Muscle layer of colon (tissue), 2 donors: ENCODE measurements at regions not wholly inside any gene's neighbourhood (a gene's known extent, or its start where the extent isn't known, plus 50 kb on each side); places are given as distances from the start of the nearest gene placed in this dataset.

Experiments
- H3K27ac ChIP-seq: one replicate; pipeline ENCODE4 v1.7.0; 2013; ENCODE audit warnings: low read depth, mild to moderate bottlenecking, low read length, moderate library complexity
- H3K27me3 ChIP-seq, 2 donors: one replicate each; pipeline ENCODE4 v1.7.0; 2013; ENCODE audit warnings: low read length in 2 of 2, mild to moderate bottlenecking in 2 of 2; ENCODE audit not compliant: insufficient read depth in 2 of 2, control insufficient read depth in 1 of 2
- H3K36me3 ChIP-seq: one replicate; pipeline ENCODE4 v1.7.0; 2013; ENCODE audit warnings: mild to moderate bottlenecking, low read length; ENCODE audit not compliant: insufficient read depth
- H3K4me1 ChIP-seq: one replicate; pipeline ENCODE4 v1.7.0; 2013; ENCODE audit warnings: mild to moderate bottlenecking, low read length; ENCODE audit not compliant: insufficient read depth
- H3K4me3 ChIP-seq, 2 donors: one replicate each; pipeline ENCODE4 v1.7.0; 2013; ENCODE audit warnings: low read length in 2 of 2, low read depth in 1 of 2, mild to moderate bottlenecking in 1 of 2, moderate library complexity in 1 of 2
- H3K9ac ChIP-seq: one replicate; pipeline ENCODE4 v1.7.0; 2013; ENCODE audit warnings: low read length
- H3K9me3 ChIP-seq: one replicate; pipeline ENCODE4 v1.7.0; 2013; ENCODE audit warnings: mild to moderate bottlenecking, low read length
- donor health status: abdominal sarcoma.
- donor health status: Adenocarcinoma of cecum.

- no peak overlapping the region for H3K27ac ChIP-seq
- no peaks in the 10 kb centered on the region for H3K9me3 ChIP-seq
- peaks cover 15% of the 10 kb centered on the region for H3K4me1 ChIP-seq
- H3K36me3 ChIP-seq, result no peaks in the 10 kb centered on the region
- no peak overlapping the region for H3K4me3 ChIP-seq
- no peaks in the 10 kb centered on the region for H3K27me3 ChIP-seq
- H3K9ac ChIP-seq, result no peak overlapping the region
Observed at GRCh38 chr12:88923631-88924030, 343.4 kb upstream of the KITLG start.

GRCh38 chr12:88922816-88923215 is 342.5 kb upstream of the KITLG start:
- Histone ChIP-seq H3K9ac (no peak overlapping the region), H3K9me3 (no peaks in the 10 kb centered on the region), H3K36me3 (no peaks in the 10 kb centered on the region), H3K27ac (no peak overlapping the region), H3K4me3 (no peak overlapping the region), H3K4me1 (peaks cover 15% of the 10 kb centered on the region), H3K27me3 (no peaks in the 10 kb centered on the region)

GRCh38 chr12:88921890-88922532 is 341.7 kb upstream of the KITLG start:
- Histone ChIP-seq H3K27ac (no peak overlapping the region), H3K27me3 (no peaks in the 10 kb centered on the region)

GRCh38 chr12:88921434-88921833 is 341.2 kb upstream of the KITLG start:
- H3K36me3 ChIP-seq, result no peaks in the 10 kb centered on the region
- no peak overlapping the region for H3K9ac ChIP-seq
- peaks cover 15% of the 10 kb centered on the region for H3K4me1 ChIP-seq
- H3K27me3 ChIP-seq, result no peaks in the 10 kb centered on the region
- no peak overlapping the region for H3K27ac ChIP-seq
- H3K9me3 ChIP-seq, result no peaks in the 10 kb centered on the region
- no peak overlapping the region for H3K4me3 ChIP-seq

More at GRCh38 chr12:88921890-88922532, 341.7 kb upstream of the KITLG start:
- Histone ChIP-seq H3K9me3 (no peaks in the 10 kb centered on the region), H3K36me3 (no peaks in the 10 kb centered on the region), H3K4me1 (peaks cover 15% of the 10 kb centered on the region), H3K9ac (no peak overlapping the region), H3K4me3 (no peak overlapping the region)

DNA sequence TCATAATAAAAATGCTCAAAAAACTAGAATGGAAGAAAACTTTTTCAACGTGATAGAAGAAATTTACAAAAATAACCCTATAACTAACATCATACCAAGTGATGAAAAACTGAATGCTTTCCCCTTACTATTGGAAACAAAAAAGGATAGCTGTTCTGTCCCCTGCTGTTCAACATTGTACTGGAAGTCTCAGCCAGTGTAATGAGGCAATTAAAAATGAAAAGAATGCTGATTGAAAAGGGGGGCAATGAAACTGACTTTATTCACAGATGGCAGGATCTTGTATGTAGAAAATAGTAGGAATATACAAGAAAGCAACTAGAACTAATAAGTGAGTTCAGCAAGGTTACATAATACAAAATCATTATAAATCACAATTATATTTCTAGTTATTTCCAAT is 337.9 kb upstream of the KITLG start:
- Histone ChIP-seq H3K9ac (no peak overlapping the region), H3K27me3 (no peaks in the 10 kb centered on the region), H3K4me1 (peaks cover 5% of the 10 kb centered on the region), H3K4me3 (no peak overlapping the region), H3K27ac (no peak overlapping the region), H3K36me3 (no peaks in the 10 kb centered on the region), H3K9me3 (no peaks in the 10 kb centered on the region)

DNA sequence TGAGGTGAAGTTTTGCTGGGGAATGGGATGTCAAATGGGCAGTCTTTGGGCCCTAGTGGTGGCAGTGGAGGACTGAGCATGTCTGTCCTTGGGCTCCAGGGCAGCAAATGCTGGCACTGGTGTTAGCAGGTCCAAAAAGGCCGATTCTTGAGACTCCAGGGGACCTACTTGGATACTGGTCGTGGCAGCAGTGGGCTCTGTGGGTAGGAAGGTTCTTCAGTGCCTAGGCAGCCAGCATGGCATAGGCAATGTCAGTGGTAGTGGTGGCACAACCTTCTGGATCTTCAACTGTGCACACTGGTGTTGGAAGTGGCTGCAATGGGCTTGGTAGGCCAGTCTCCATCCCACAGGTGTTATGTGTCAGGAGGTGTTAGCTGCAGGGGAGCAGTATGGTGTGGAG is 334.7 kb upstream of the KITLG start:
- H3K27ac ChIP-seq, result no peak overlapping the region
- H3K9me3 ChIP-seq, result no peaks in the 10 kb centered on the region
- no peaks in the 10 kb centered on the region for H3K36me3 ChIP-seq
- no peak overlapping the region for H3K4me3 ChIP-seq
- no peaks in the 10 kb centered on the region for H3K4me1 ChIP-seq
- H3K27me3 ChIP-seq, result no peaks in the 10 kb centered on the region
- no peak overlapping the region for H3K9ac ChIP-seq

DNA sequence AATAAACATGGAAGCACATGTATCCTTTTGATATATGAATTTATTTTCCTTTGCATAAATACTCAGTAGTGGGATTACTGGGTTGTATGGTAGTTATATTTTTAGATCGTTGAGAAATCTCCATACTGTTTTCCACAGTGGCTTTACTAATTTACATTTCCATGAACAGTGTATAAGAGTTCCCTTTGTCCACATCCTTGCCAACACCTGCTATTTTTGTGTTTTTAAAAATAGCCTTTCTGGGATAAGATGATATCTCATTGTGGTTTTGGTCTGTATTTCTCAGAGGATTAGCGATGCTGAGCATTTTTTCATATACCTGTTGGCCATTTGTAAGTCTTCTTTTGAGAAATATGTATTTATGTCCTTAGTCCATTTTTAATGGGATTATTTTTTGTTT is 329.2 kb upstream of the KITLG start:
- no peak overlapping the region for H3K9ac ChIP-seq
- no peaks in the 10 kb centered on the region for H3K36me3 ChIP-seq
- no peaks in the 10 kb centered on the region for H3K4me1 ChIP-seq
- H3K9me3 ChIP-seq, result no peaks in the 10 kb centered on the region
- no peak overlapping the region for H3K27ac ChIP-seq
- no peak overlapping the region for H3K4me3 ChIP-seq
- H3K27me3 ChIP-seq, result no peaks in the 10 kb centered on the region

GRCh38 chr12:88908345-88908744 is 328.1 kb upstream of the KITLG start:
- H3K9me3 ChIP-seq, result no peaks in the 10 kb centered on the region
- no peak overlapping the region for H3K27ac ChIP-seq
- no peaks in the 10 kb centered on the region for H3K36me3 ChIP-seq
- H3K4me3 ChIP-seq, result no peak overlapping the region
- no peaks in the 10 kb centered on the region for H3K4me1 ChIP-seq
- no peak overlapping the region for H3K9ac ChIP-seq
- no peaks in the 10 kb centered on the region for H3K27me3 ChIP-seq

GRCh38 chr12:88904705-88905104 is 324.4 kb upstream of the KITLG start:
- Histone ChIP-seq H3K36me3 (no peaks in the 10 kb centered on the region), H3K9me3 (no peaks in the 10 kb centered on the region), H3K4me1 (no peaks in the 10 kb centered on the region), H3K4me3 (no peak overlapping the region), H3K9ac (no peak overlapping the region), H3K27me3 (no peaks in the 10 kb centered on the region), H3K27ac (no peak overlapping the region)

DNA sequence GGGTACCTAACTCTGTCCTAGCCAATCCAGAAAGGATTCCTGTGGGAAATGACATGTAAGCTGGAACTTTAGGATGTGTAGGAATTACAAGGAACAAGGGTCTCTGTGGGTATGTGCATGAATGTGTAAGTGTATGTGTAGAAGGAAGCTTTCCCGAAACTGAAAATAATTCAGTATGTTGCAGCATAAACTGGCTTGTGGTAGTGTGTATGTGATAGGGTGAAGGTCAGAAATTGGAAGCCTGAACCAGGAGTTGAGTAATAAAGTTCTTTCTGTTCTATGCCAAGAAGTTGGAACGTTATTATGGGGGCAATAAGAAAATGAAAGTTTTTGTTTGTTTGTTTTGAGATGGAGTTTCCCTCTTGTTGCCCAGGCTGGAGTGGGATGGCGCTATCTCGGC is 323.1 kb upstream of the KITLG start:
- Histone ChIP-seq H3K4me1 (no peaks in the 10 kb centered on the region), H3K36me3 (no peaks in the 10 kb centered on the region), H3K4me3 (no peak overlapping the region), H3K9ac (no peak overlapping the region), H3K27ac (no peak overlapping the region), H3K27me3 (no peaks in the 10 kb centered on the region), H3K9me3 (no peaks in the 10 kb centered on the region)

- no peaks in the 10 kb centered on the region for H3K27me3 ChIP-seq
- no peak overlapping the region for H3K27ac ChIP-seq
- no peaks in the 10 kb centered on the region for H3K4me1 ChIP-seq
- H3K9ac ChIP-seq, result no peak overlapping the region
- no peaks in the 10 kb centered on the region for H3K36me3 ChIP-seq
- H3K9me3 ChIP-seq, result no peaks in the 10 kb centered on the region
- no peak overlapping the region for H3K4me3 ChIP-seq
Observed at GRCh38 chr12:88897723-88898122, 317.5 kb upstream of the KITLG start.

GRCh38 chr12:88896958-88897357 is 316.7 kb upstream of the KITLG start:
- Histone ChIP-seq H3K36me3 (no peaks in the 10 kb centered on the region), H3K27me3 (no peaks in the 10 kb centered on the region), H3K9me3 (no peaks in the 10 kb centered on the region), H3K9ac (no peak overlapping the region), H3K27ac (no peak overlapping the region), H3K4me1 (no peaks in the 10 kb centered on the region), H3K4me3 (no peak overlapping the region)
